C4-2B (cell line): ENCODE measurements at regions not wholly inside any gene's neighbourhood (a gene's known extent, or its start where the extent isn't known, plus 50 kb on each side); places are given as distances from the start of the nearest gene placed in this dataset.

Source experiments
- ZFX ChIP-seq: fragments of 450-650 bp; IDR thresholded peaks from 2 replicates; pipeline ENCODE4 v1.6.1; 2017
- TF ChIP-seq, protein P1 (sequence below): fragments of 450-650 bp; conservative IDR thresholded peaks from 2 replicates; pipeline ENCODE4 v1.5.1; 2017; ENCODE audit warnings: mild to moderate bottlenecking

GRCh38 chr2:134178138-134178877 lies 75.6 kb upstream of the MGAT5 start:
- TF ChIP-seq, protein P1, sequence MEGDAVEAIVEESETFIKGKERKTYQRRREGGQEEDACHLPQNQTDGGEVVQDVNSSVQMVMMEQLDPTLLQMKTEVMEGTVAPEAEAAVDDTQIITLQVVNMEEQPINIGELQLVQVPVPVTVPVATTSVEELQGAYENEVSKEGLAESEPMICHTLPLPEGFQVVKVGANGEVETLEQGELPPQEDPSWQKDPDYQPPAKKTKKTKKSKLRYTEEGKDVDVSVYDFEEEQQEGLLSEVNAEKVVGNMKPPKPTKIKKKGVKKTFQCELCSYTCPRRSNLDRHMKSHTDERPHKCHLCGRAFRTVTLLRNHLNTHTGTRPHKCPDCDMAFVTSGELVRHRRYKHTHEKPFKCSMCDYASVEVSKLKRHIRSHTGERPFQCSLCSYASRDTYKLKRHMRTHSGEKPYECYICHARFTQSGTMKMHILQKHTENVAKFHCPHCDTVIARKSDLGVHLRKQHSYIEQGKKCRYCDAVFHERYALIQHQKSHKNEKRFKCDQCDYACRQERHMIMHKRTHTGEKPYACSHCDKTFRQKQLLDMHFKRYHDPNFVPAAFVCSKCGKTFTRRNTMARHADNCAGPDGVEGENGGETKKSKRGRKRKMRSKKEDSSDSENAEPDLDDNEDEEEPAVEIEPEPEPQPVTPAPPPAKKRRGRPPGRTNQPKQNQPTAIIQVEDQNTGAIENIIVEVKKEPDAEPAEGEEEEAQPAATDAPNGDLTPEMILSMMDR, result no peak
- no peak for TF ChIP-seq ZFX
